ENCODE measurements at regions not wholly inside any gene's neighbourhood (a gene's known extent, or its start where the extent isn't known, plus 50 kb on each side); places are given as distances from the start of the nearest gene placed in this dataset.

DNA sequence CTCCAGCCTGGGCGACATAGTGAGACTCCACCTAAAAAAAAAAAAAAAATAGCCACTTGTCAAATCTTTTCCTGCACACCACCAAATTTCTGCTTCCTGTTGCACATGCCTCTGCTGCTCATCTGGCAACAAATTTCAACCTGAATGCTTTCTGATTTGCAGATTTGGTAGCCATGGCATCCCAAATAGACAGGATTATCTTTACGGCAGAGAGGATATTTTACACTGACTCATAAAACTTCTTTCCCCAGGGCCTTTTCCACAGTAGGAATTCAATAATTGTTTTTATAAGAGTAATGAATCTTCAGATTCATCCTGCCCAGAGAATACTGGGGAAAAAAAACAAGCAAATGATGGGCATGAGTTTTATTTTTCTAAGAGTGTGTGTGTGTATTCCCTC, 264.6 kb downstream of the FRK start:
- DNase-seq (ENCODE audit: low read depth, low spot score): no peak
- Histone ChIP-seq H3K27ac (ENCODE audit: low read depth, low read length) (no peak overlapping the region), H3K9ac (ENCODE audit: low read length) (no peak overlapping the region), H3K4me3 (replicated peaks in 1 of 2; ENCODE audit: low read depth in 1 of 2, low read length in 2 of 2) (no peak overlapping the region), H3K79me2 (ENCODE audit: insufficient read depth, low read length) (no peaks in the 10 kb centered on the region), H3K36me3 (ENCODE audit: control insufficient read depth in 1 of 2, insufficient read depth in 2 of 2, low read length in 2 of 2) (no peaks in the 10 kb centered on the region), H3K27me3 (ENCODE audit: insufficient read depth, low read length) (peaks cover 39% of the 10 kb centered on the region), H3K9me3 (ENCODE audit: control insufficient read depth in 1 of 2, insufficient read depth in 1 of 2, low read depth in 1 of 2, low read length in 2 of 2) (no peaks in the 10 kb centered on the region), H2AFZ (ENCODE audit: low read depth, low read length, poor library complexity, severe bottlenecking) (no peak overlapping the region), H3K4me2 (ENCODE audit: low read length) (no peak overlapping the region), H3K9me2 (ENCODE audit: insufficient read depth) (no peaks in the 10 kb centered on the region), H4K20me1 (ENCODE audit: insufficient read depth) (no peaks in the 10 kb centered on the region), H3K4me1 (ENCODE audit: control insufficient read depth in 1 of 2, insufficient read depth in 2 of 2, low read length in 2 of 2) (no peaks in the 10 kb centered on the region)
- BruUV-seq (replicated peaks): no TSS peak
- ChIA-PET RAD21 (ENCODE audit: low non-redundant PET in 1 of 2, low total read pairs in 2 of 2, uncharacterized antibody in 2 of 2, unreplicated experiment in 2 of 2) (no interaction called here), CTCF (no interaction called here), POLR2A (no interaction called here)
- intact Hi-C loops (cut with micrococcal nuclease): no loop called here
- no peak for ATAC-seq
- TF ChIP-seq JUND (IDR thresholded peaks at IDR 0.05) (no peak), ZFX (IDR thresholded peaks at IDR 0.05) (no peak), REST (IDR thresholded peaks at IDR 0.05; ENCODE audit: low read depth) (no peak), FOSL1 (IDR thresholded peaks at IDR 0.05; ENCODE audit: low read depth) (no peak), RAD21 (IDR thresholded peaks at IDR 0.05; ENCODE audit: low read depth) (no peak), ATF3 (IDR thresholded peaks at IDR 0.05) (no peak), CBX3 (IDR thresholded peaks at IDR 0.05; ENCODE audit: low read depth) (no peak), ZBTB33 (IDR thresholded peaks at IDR 0.05; ENCODE audit: extremely low read depth, insufficient replicate concordance, low read length) (no peak), SRF (IDR thresholded peaks at IDR 0.05; ENCODE audit: low read depth) (no peak), YY1 (IDR thresholded peaks at IDR 0.05; ENCODE audit: extremely low read depth, insufficient replicate concordance, low read depth, low read length) (no peak), POLR2AphosphoS5 (IDR thresholded peaks at IDR 0.05; ENCODE audit: low read depth, low read length) (no peak), ELF1 (IDR thresholded peaks at IDR 0.05; ENCODE audit: borderline replicate concordance, low read depth) (no peak), POLR2A (IDR thresholded peaks at IDR 0.05; ENCODE audit: borderline replicate concordance, extremely low read depth, insufficient read depth, insufficient read length) (no peak), SIN3A (IDR thresholded peaks at IDR 0.05; ENCODE audit: low read depth) (no peak)
- TF ChIP-seq, protein P1, sequence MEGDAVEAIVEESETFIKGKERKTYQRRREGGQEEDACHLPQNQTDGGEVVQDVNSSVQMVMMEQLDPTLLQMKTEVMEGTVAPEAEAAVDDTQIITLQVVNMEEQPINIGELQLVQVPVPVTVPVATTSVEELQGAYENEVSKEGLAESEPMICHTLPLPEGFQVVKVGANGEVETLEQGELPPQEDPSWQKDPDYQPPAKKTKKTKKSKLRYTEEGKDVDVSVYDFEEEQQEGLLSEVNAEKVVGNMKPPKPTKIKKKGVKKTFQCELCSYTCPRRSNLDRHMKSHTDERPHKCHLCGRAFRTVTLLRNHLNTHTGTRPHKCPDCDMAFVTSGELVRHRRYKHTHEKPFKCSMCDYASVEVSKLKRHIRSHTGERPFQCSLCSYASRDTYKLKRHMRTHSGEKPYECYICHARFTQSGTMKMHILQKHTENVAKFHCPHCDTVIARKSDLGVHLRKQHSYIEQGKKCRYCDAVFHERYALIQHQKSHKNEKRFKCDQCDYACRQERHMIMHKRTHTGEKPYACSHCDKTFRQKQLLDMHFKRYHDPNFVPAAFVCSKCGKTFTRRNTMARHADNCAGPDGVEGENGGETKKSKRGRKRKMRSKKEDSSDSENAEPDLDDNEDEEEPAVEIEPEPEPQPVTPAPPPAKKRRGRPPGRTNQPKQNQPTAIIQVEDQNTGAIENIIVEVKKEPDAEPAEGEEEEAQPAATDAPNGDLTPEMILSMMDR (IDR thresholded peaks at IDR 0.05 in 2 of 3, conservative IDR thresholded peaks at IDR 0.05 in 1 of 3; ENCODE audit: borderline replicate concordance in 1 of 3, insufficient read depth in 1 of 3, low read depth in 2 of 3, low read length in 2 of 3): no peak
